ENCODE measurements at regions not wholly inside any gene's neighbourhood (a gene's known extent, or its start where the extent isn't known, plus 50 kb on each side); places are given as distances from the start of the nearest gene placed in this dataset.

DNA sequence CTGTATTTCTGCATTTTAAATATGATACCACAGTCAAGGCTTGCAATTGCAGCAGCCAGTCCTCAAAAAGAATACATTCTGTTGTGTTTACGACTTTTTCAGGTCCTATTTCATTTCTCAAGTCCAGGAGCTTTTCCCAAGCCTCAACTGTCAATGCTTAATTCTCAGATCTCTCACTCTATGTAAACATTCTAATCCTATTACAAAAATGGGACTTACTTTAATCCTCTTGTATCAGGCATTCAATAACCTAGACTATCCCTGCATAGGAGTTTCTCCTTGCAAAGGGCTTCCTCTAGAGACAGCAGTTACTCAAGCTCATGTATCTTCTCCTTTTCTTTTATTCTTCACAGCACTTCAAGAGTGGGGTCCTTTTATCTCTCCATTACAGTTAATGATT is 1293.0 kb downstream of the GRIK2 start:
- Histone ChIP-seq H3K27ac (no peak overlapping the region), H3K4me2 (no peak overlapping the region), H3K4me3 (IDR thresholded peaks at IDR 0.05; ENCODE audit: insufficient read depth, low read depth, low read length) (no peak overlapping the region), H4K20me1 (ENCODE audit: insufficient read depth) (no peaks in the 10 kb centered on the region), H3K4me1 (ENCODE audit: low read depth, poor library complexity, severe bottlenecking) (no peaks in the 10 kb centered on the region), H3K79me2 (ENCODE audit: insufficient read depth, low read depth) (no peaks in the 10 kb centered on the region), H3K27me3 (ENCODE audit: insufficient read depth, low read depth) (no peaks in the 10 kb centered on the region), H3K9ac (no peak overlapping the region), H3K36me3 (ENCODE audit: insufficient read depth) (no peaks in the 10 kb centered on the region), H2AFZ (ENCODE audit: low read depth) (no peak overlapping the region)
- no peak for TF ChIP-seq CTCF (conservative IDR thresholded peaks at IDR 0.05; ENCODE audit: low read depth, low read length)

- H3K4me2 ChIP-seq = no peak overlapping the region
- no peak overlapping the region for H3K27ac ChIP-seq
- no peak overlapping the region for H2AFZ ChIP-seq (ENCODE audit: low read depth)
- H3K36me3 ChIP-seq (ENCODE audit: insufficient read depth) = no peaks in the 10 kb centered on the region
- no peak overlapping the region for H3K9ac ChIP-seq
- TF ChIP-seq CTCF (conservative IDR thresholded peaks at IDR 0.05; ENCODE audit: low read depth, low read length) = no peak
- no peaks in the 10 kb centered on the region for H3K27me3 ChIP-seq (ENCODE audit: insufficient read depth, low read depth)
- H3K4me1 ChIP-seq (ENCODE audit: low read depth, poor library complexity, severe bottlenecking) = no peaks in the 10 kb centered on the region
- no peaks in the 10 kb centered on the region for H3K79me2 ChIP-seq (ENCODE audit: insufficient read depth, low read depth)
- no peaks in the 10 kb centered on the region for H4K20me1 ChIP-seq (ENCODE audit: insufficient read depth)
- H3K4me3 ChIP-seq (IDR thresholded peaks at IDR 0.05; ENCODE audit: insufficient read depth, low read depth, low read length) = no peak overlapping the region
These were observed 1286.9 kb downstream of the GRIK2 start for GRCh38 chr6:102680413-102680812.

DNA sequence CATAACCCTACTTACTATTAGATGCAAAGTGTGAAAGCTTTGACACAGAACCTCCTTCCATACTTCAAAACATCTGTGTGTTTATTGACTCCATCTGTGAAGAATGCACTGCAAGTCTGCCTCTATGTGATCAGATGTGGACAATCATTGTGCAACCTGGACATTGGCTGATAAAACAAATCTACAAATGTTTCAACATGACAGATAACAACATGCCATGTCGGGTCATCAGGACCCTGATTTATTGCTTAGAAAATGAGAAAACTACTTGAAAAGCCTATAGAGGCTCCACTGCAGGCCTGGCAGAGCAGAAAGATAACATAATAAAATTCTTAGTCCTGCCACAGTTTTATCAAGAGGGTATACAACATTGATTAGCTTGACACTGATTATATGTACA is 1286.4 kb downstream of the GRIK2 start:
- H3K79me2 ChIP-seq (ENCODE audit: insufficient read depth, low read depth) = no peaks in the 10 kb centered on the region
- H3K4me3 ChIP-seq (IDR thresholded peaks at IDR 0.05; ENCODE audit: insufficient read depth, low read depth, low read length) = no peak overlapping the region
- no peak overlapping the region for H3K27ac ChIP-seq
- no peak for TF ChIP-seq CTCF (conservative IDR thresholded peaks at IDR 0.05; ENCODE audit: low read depth, low read length)
- H3K27me3 ChIP-seq (ENCODE audit: insufficient read depth, low read depth) = no peaks in the 10 kb centered on the region
- no peaks in the 10 kb centered on the region for H3K36me3 ChIP-seq (ENCODE audit: insufficient read depth)
- no peak overlapping the region for H3K9ac ChIP-seq
- H3K4me2 ChIP-seq = no peak overlapping the region
- no peaks in the 10 kb centered on the region for H3K4me1 ChIP-seq (ENCODE audit: low read depth, poor library complexity, severe bottlenecking)
- no peak overlapping the region for H2AFZ ChIP-seq (ENCODE audit: low read depth)
- no peaks in the 10 kb centered on the region for H4K20me1 ChIP-seq (ENCODE audit: insufficient read depth)

GRCh38 chr6:102677225-102677624 is 1283.7 kb downstream of the GRIK2 start:
- no peaks in the 10 kb centered on the region for H3K27me3 ChIP-seq (ENCODE audit: insufficient read depth, low read depth)
- H3K36me3 ChIP-seq (ENCODE audit: insufficient read depth) = no peaks in the 10 kb centered on the region
- H4K20me1 ChIP-seq (ENCODE audit: insufficient read depth) = no peaks in the 10 kb centered on the region
- H3K4me1 ChIP-seq (ENCODE audit: low read depth, poor library complexity, severe bottlenecking) = no peaks in the 10 kb centered on the region
- no peak overlapping the region for H2AFZ ChIP-seq (ENCODE audit: low read depth)
- no peak overlapping the region for H3K9ac ChIP-seq
- H3K4me3 ChIP-seq (IDR thresholded peaks at IDR 0.05; ENCODE audit: insufficient read depth, low read depth, low read length) = no peak overlapping the region
- no peak overlapping the region for H3K4me2 ChIP-seq
- no peaks in the 10 kb centered on the region for H3K79me2 ChIP-seq (ENCODE audit: insufficient read depth, low read depth)
- no peak overlapping the region for H3K27ac ChIP-seq
- TF ChIP-seq CTCF (conservative IDR thresholded peaks at IDR 0.05; ENCODE audit: low read depth, low read length) = no peak

DNA sequence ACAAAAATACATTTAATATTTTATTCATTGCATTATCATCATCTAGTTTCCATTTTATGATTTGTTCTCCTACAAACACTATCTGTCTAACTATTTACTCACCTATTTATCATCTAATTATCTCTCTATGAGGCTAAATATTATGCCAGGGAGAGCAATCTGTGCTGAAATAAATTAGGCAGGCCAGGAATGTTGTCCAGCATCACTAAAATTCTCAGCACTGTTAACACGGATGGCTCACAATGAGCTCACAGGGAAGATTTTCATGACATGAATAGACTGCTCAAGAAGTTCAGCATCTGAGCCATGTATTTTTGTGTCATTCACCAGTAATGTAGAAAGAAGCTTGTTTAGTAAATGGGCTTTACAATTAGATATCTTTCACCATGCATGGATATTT is 1277.2 kb downstream of the GRIK2 start:
- TF ChIP-seq CTCF (conservative IDR thresholded peaks at IDR 0.05; ENCODE audit: low read depth, low read length) = no peak
- Histone ChIP-seq H3K27me3 (ENCODE audit: insufficient read depth, low read depth) (no peaks in the 10 kb centered on the region), H3K4me1 (ENCODE audit: low read depth, poor library complexity, severe bottlenecking) (no peaks in the 10 kb centered on the region), H3K36me3 (ENCODE audit: insufficient read depth) (no peaks in the 10 kb centered on the region), H3K9ac (no peak overlapping the region), H3K4me2 (no peak overlapping the region), H3K27ac (no peak overlapping the region), H2AFZ (ENCODE audit: low read depth) (no peak overlapping the region), H3K4me3 (IDR thresholded peaks at IDR 0.05; ENCODE audit: insufficient read depth, low read depth, low read length) (no peak overlapping the region), H3K79me2 (ENCODE audit: insufficient read depth, low read depth) (no peaks in the 10 kb centered on the region), H4K20me1 (ENCODE audit: insufficient read depth) (no peaks in the 10 kb centered on the region)
